Breast epithelium (tissue), 4 donors: ENCODE measurements at regions not wholly inside any gene's neighbourhood (a gene's known extent, or its start where the extent isn't known, plus 50 kb on each side); places are given as distances from the start of the nearest gene placed in this dataset.

Experiments used
- DNase-seq, 2 donors: peaks; one replicate each; pipeline ENCODE4 v3.0.0-alpha.2; 2019; ENCODE audit warnings: low spot score in 2 of 2
- H3K27ac ChIP-seq, 2 donors: fragments of 200-600 bp; sonication (generic) in 1 of 2; one replicate each; pipeline ENCODE4 v1.5.1; 2016 to 2019; ENCODE audit warnings: mild to moderate bottlenecking in 1 of 2
- H3K27me3 ChIP-seq, 2 donors: fragments of 200-600 bp; sonication (generic) in 1 of 2; one replicate each; pipeline versions ENCODE4 v1.5.1 to v1.6.0; 2017 to 2019; ENCODE audit warnings: control low read depth in 1 of 2, mild to moderate bottlenecking in 1 of 2
- H3K36me3 ChIP-seq: fragments of 200-600 bp; one replicate; pipeline ENCODE4 v1.5.1; 2019
- H3K4me1 ChIP-seq, 2 donors: fragments of 200-600 bp; sonication (generic); one replicate each; pipeline ENCODE4 v1.5.1; 2016 to 2019; ENCODE audit warnings: control low read depth in 1 of 2
- H3K4me3 ChIP-seq, 3 donors: fragments of 200-600 bp; sonication (generic); 1 replicate in 2 of 3; 2 replicates in 1 of 3; pipeline ENCODE4 v1.5.1; 2016 to 2019; ENCODE audit warnings: mild to moderate bottlenecking in 3 of 3, moderate library complexity in 2 of 3
- H3K9me3 ChIP-seq, 2 donors: fragments of 200-600 bp; sonication (generic) in 1 of 2; one replicate each; pipeline ENCODE4 v1.5.1; 2016 to 2019; ENCODE audit warnings: control low read depth in 1 of 2
- POLR2A ChIP-seq: fragments of 450-650 bp; IDR thresholded peaks from one replicate; pipeline ENCODE4 v1.6.1; 2016; ENCODE audit warnings: antibody characterized with exemption, mild to moderate bottlenecking, moderate library complexity
- POLR2AphosphoS5 ChIP-seq, 3 donors: sonication (generic); formaldehyde crosslinking; IDR thresholded peaks; one replicate each; pipeline ENCODE4 v1.6.1; 2017; ENCODE audit warnings: antibody characterized with exemption in 3 of 3
- intact Hi-C: fragments of 100-400 bp; cut with DNase I; formaldehyde crosslinking; loops from one replicate; pipeline ENCODE4 v1.15.1; 2023; ENCODE audit warnings: low total_unique reads
- TF ChIP-seq, protein P1 (sequence below), 3 donors: fragments of 450-650 bp; IDR thresholded peaks; one replicate each; pipeline ENCODE4 v1.5.1; 2016 to 2017; ENCODE audit warnings: antibody characterized with exemption in 3 of 3, mild to moderate bottlenecking in 3 of 3, moderate library complexity in 3 of 3

DNA sequence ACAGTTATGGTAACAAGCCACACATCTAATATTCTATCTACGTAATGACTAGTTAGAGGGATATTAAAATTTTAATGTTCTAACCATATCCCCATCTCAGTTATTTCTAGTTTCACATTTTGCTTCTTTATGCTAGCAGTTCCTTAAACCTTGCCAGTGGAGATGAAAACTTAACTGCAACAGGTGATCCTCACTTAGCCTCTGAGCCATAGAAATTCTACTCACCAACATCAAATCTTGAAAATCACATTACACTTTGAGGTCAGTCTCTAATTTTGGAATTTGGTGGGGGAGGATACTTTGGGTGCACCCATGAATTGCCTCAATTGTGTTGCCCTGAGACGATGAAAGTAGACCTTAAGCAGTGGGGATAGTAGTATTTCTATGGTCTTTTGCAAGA lies 256.4 kb downstream of the GATA3 start:
- DNase-seq = no peak
- H3K9me3 ChIP-seq = no peaks in the 10 kb centered on the region
- no peak overlapping the region for H3K27ac ChIP-seq
- no peaks in the 10 kb centered on the region for H3K36me3 ChIP-seq
- H3K27me3 ChIP-seq = no peaks in the 10 kb centered on the region
- intact Hi-C loops = no loop called here
- TF ChIP-seq POLR2AphosphoS5 (IDR thresholded peaks at IDR 0.05) (no peak), POLR2A (no peak)
- TF ChIP-seq, protein P1, sequence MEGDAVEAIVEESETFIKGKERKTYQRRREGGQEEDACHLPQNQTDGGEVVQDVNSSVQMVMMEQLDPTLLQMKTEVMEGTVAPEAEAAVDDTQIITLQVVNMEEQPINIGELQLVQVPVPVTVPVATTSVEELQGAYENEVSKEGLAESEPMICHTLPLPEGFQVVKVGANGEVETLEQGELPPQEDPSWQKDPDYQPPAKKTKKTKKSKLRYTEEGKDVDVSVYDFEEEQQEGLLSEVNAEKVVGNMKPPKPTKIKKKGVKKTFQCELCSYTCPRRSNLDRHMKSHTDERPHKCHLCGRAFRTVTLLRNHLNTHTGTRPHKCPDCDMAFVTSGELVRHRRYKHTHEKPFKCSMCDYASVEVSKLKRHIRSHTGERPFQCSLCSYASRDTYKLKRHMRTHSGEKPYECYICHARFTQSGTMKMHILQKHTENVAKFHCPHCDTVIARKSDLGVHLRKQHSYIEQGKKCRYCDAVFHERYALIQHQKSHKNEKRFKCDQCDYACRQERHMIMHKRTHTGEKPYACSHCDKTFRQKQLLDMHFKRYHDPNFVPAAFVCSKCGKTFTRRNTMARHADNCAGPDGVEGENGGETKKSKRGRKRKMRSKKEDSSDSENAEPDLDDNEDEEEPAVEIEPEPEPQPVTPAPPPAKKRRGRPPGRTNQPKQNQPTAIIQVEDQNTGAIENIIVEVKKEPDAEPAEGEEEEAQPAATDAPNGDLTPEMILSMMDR (IDR thresholded peaks at IDR 0.05) = no peak
- H3K4me1 ChIP-seq = no peaks in the 10 kb centered on the region
- H3K4me3 ChIP-seq = no peak overlapping the region

GRCh38 chr10:8311526-8312070 lies 257.1 kb downstream of the GATA3 start:
- DNase-seq = no peak
- Histone ChIP-seq H3K27me3 (no peaks in the 10 kb centered on the region), H3K4me3 (no peak overlapping the region), H3K27ac (no peak overlapping the region), H3K4me1 (no peaks in the 10 kb centered on the region), H3K36me3 (no peaks in the 10 kb centered on the region), H3K9me3 (no peaks in the 10 kb centered on the region)
- intact Hi-C loops = no loop called here
- TF ChIP-seq, protein P1 (IDR thresholded peaks at IDR 0.05) = no peak
- TF ChIP-seq POLR2A (no peak), POLR2AphosphoS5 (IDR thresholded peaks at IDR 0.05) (no peak)

DNA sequence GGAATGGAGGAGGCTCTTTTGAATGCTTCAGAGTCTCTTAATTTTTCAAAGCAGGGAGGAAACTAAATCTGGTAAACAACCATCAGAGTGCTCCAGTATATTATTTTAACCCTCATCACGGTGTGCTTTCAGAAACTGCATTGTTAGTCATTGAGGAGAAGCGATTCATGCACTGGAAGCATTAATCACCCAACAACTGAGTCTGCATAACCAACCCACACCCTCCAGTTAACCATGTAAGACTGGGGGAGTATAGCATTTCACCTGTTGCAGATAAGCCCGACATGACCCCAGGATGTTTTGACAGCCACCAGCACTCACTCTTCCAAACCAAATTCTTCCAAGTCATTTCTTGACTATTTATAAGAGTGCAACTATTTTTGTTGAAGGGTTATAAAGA lies 257.6 kb downstream of the GATA3 start:
- TF ChIP-seq, protein P1 (IDR thresholded peaks at IDR 0.05) = no peak
- TF ChIP-seq POLR2AphosphoS5 (IDR thresholded peaks at IDR 0.05) = no peak
- no peak for TF ChIP-seq POLR2A
- H3K36me3 ChIP-seq = no peaks in the 10 kb centered on the region
- DNase-seq = no peak
- no peaks in the 10 kb centered on the region for H3K27me3 ChIP-seq
- intact Hi-C loops = no loop called here
- no peaks in the 10 kb centered on the region for H3K4me1 ChIP-seq
- H3K9me3 ChIP-seq = no peaks in the 10 kb centered on the region
- no peak overlapping the region for H3K27ac ChIP-seq
- no peak overlapping the region for H3K4me3 ChIP-seq

GRCh38 chr10:8312781-8313180 lies 258.3 kb downstream of the GATA3 start:
- H3K4me1 ChIP-seq = no peaks in the 10 kb centered on the region
- H3K27ac ChIP-seq = no peak overlapping the region
- H3K27me3 ChIP-seq = no peaks in the 10 kb centered on the region
- intact Hi-C loops = no loop called here
- H3K9me3 ChIP-seq = no peaks in the 10 kb centered on the region
- no peak for DNase-seq
- no peak overlapping the region for H3K4me3 ChIP-seq
- H3K36me3 ChIP-seq = no peaks in the 10 kb centered on the region
- no peak for TF ChIP-seq POLR2AphosphoS5 (IDR thresholded peaks at IDR 0.05)
- TF ChIP-seq POLR2A = no peak
- TF ChIP-seq, protein P1 (IDR thresholded peaks at IDR 0.05) = no peak

- intact Hi-C loops = no loop called here
- Histone ChIP-seq H3K9me3 (no peaks in the 10 kb centered on the region), H3K36me3 (no peaks in the 10 kb centered on the region), H3K4me1 (no peaks in the 10 kb centered on the region), H3K4me3 (no peak overlapping the region), H3K27ac (no peak overlapping the region), H3K27me3 (no peaks in the 10 kb centered on the region)
- no peak for DNase-seq
- no peak for TF ChIP-seq POLR2A
- TF ChIP-seq, protein P1 (IDR thresholded peaks at IDR 0.05) = no peak
- TF ChIP-seq POLR2AphosphoS5 (IDR thresholded peaks at IDR 0.05) = no peak
Observed at GRCh38 chr10:8314486-8314885, 260.0 kb downstream of the GATA3 start.
